ENCODE measurements at regions not wholly inside any gene's neighbourhood (a gene's known extent, or its start where the extent isn't known, plus 50 kb on each side); places are given as distances from the start of the nearest gene placed in this dataset. TPM values are rescaled to one million over a fixed set of nuclear protein-coding genes. Genes with fewer than 3 reads are reported as not detected.

Small RNAs in the stretch of these regions (small RNA-seq; reads per million reads assigned to genes)
- gene RNU6-1270P (ENCODE audit: low read depth): not detected
